RPMI7951 (cell line): ENCODE measurements at regions not wholly inside any gene's neighbourhood (a gene's known extent, or its start where the extent isn't known, plus 50 kb on each side); places are given as distances from the start of the nearest gene placed in this dataset.
"Not testable (repeated sequence)": the region's sequence is repeated elsewhere in the genome, so short reads cannot be mapped to it uniquely, and the experiment has no call there.

Experiments used
- DNase-seq: peaks from one replicate; pipeline ENCODE4 v3.0.0-alpha.2; 2012; ENCODE audit warnings: low read depth

DNA sequence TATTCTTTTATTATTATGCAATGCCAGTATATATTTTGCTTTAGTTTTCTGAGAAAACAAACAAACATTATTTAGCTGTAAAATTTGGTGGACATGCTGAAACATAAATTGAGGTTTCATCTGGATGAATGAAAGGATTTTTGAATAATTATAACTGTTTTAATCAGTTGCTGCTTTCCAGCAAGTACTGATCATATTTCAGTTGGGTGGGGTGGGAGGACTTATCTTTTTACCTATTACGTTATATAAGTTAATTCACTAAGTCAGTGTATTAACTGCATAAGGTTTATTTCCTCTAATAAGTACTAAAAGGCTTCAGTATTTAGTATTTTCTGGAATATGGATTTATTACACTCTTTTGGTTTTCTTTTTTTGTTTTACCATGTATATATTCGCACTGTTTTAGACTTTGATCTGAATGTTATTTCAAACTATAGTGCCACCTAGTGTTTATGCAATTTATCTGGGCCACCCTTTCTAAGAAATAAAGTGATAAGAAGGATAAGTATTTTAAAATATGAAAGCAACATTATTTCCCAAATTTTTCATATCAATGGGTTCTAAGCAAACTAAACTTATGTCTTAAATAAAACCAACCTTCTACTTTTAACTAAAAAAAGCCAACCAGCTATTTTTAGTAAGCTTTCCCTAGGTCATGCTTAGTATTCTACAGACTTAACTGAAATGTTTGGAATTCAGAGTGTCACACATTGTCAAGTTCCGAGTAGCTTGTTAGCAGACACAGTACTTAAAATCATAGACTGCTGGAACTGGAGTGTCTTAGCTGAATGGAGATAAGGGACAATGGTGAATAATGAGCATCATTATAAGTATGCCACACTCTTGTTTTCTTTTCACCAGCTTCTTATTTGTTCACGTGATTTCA is 105.4 kb upstream of the MCHR2 start:
- DNase-seq: peak; percentile 29

GRCh38 chr6:100096936-100097335 is 102.9 kb upstream of the MCHR2 start:
- DNase-seq: no peak

DNA sequence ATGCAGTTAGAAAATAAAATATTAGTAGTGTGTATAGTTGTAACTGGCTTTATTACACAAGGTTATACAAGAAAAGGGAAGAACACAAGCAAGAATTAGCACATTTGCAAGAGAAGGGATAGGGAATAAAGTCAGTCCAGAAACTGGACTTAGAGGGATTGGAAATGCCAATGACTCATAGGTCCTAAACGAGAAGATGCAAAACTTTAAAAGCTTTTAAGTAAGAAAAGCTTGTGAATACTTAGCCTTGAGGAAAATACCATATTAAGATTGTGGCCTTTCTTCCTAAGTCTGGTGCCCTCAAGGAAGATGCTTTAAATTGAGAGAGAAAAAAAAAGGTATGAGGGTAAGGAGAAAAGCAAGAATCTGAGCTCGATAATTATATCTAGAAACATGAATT is 102.3 kb upstream of the MCHR2 start:
- DNase-seq: no peak

DNA sequence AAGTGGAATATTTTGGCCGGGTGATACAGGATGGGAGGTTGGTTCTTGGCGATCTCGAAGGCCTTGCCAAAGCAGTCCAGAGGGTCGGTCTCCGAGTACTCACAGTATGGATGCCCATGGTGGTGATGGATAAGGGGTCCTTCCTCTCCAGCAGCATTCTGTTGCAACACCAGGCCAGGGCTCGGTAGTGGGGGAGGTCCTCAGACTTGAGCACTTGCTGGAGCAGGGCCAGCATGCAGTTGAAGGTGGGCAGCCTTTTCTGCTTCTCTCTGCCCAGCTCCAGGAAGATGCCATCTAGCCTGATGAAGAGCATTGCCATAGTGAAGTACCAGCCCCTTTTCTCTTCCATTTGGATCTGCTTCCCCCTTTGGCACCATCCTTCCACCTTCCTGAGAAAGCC is 99.4 kb upstream of the MCHR2 start:
- DNase-seq: no peak

GRCh38 chr6:100088009-100088408 is 94.0 kb upstream of the MCHR2 start:
- no peak for DNase-seq

DNA sequence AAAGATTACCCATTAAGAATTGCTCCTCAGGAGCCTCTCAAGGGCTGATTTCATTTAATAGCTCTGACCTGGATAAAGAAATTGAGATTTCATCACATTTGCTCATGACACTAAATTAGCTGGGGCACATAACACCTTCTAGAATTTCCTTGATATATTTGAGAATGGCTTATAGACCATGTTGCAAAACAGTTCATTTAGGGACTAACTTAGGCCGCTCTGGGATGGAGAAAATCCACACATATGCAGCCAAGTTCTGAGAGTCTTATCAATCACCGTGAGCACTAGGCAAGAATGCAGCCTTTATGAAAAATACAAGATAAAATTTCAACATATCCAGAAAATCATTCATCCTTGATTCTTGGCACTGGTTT is 91.0 kb upstream of the MCHR2 start:
- no peak for DNase-seq

DNA sequence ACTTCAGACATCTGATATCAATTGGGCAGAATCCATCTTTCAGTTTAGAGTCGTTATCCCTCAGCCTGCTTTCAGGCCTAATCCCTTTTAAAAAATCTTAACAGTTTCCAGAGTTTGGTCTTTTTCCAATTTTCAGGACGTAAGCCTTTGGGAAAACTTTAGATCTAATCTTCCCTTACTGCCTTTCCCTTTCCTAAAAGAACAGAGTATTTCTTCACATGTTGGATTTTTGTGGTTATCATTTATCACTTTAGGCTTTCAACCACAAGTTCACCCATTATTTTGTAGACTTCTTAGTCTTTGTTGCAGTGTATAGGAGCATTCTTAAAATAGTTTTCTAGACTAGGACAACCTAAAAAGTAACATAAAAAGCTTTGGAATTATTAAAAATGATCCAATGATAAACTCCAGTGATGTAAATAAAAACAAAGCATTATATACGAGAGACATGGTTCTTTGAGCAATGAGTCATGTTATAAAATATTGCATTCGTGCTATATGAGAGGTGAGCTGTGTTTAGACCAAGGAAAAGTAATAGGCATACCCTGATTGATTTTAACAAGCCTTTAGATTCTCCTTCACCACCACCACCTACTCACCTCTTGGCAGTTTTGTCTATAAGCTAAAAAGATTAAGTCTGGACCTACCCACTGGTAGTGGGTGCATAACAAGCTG is 90.4 kb upstream of the MCHR2 start:
- DNase-seq: peak; percentile 24

- peak; percentile 63 for DNase-seq
These were observed 84.5 kb upstream of the MCHR2 start for GRCh38 chr6:100078509-100078908.

GRCh38 chr6:100065348-100065747 is 71.3 kb upstream of the MCHR2 start:
- DNase-seq: no peak

DNA sequence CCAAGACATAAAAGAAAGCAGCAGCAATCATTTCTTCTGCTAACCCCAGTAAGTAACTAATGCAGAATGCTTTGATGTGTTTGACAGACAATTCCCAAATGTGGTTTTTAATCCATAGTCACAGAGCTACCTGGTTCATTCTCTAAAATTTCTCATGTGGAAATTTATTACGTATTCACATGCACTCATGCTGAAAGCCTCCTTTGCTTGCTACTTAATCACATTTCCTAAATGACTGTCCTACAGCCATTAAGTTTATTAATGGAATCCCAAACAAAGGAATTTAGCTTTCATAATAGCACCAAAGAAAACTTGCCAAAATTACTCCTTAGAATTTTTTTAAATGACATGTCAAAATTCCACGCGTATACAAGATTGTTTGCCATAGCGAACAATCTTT is 68.6 kb upstream of the MCHR2 start:
- DNase-seq: no peak

DNA sequence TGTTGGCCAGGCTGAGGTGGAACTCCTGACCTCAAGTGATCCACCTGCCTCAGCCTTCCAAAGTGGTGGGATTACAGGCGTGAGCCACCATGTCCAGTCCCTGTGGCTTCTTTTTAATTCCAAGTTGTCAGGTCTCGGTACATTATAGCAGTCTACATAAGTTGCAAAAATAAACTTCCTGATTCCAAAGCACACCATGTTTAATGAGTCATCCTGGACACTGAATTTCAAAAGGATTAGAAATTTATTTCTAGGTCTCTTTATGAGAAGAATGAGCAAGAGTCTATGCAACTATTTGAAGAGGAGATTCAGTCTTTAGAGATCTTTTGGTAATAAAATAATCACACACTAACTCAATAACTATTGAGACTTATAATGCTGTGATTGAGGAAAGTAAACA is 63.9 kb upstream of the MCHR2 start:
- no peak for DNase-seq

DNA sequence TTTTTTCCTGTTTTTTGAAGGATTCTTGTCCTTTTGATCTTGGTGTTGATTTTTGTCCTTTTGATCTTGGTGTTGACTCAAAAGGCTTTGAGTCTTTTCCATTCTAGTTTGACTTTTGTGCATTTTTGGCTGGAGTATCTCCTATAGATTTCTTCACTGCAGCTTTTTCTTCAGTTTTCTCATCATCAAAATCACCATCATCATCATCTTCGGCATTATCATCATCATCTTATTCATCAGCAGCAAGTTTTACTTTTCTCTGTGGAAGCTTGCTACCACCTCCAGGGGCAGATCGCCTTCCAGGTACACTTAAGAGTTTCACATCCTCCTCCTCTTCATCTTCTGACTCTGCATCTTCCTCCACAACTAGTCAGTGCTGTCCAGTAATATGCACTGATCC is 56.5 kb upstream of the MCHR2 start:
- DNase-seq: no peak

- DNase-seq: not testable (repeated sequence)
These were observed 49.9 kb upstream of the MCHR2 start for GRCh38 chr6:100043961-100044360.
